ENCODE measurements at regions not wholly inside any gene's neighbourhood (a gene's known extent, or its start where the extent isn't known, plus 50 kb on each side); places are given as distances from the start of the nearest gene placed in this dataset.

- DNase-seq (peak in 1 of 2 donors; percentile 22), ATAC-seq (peak; percentile 87 to 90)
- H3K4me3 ChIP-seq: no peak overlapping the region
- H3K4me1 ChIP-seq: no peaks in the 10 kb centered on the region
- intact Hi-C loops (cut with DNase I; ENCODE audit: low total_unique reads): loop anchor here (1.0 to 10.0 kb wide), 3 partner anchors 257 to 957 kb away; partner anchors contain the start of gene RFESD
- no peaks in the 10 kb centered on the region for H3K9me3 ChIP-seq
- TF ChIP-seq POLR2A (IDR thresholded peaks at IDR 0.05): no peak
- TF ChIP-seq, protein P1, sequence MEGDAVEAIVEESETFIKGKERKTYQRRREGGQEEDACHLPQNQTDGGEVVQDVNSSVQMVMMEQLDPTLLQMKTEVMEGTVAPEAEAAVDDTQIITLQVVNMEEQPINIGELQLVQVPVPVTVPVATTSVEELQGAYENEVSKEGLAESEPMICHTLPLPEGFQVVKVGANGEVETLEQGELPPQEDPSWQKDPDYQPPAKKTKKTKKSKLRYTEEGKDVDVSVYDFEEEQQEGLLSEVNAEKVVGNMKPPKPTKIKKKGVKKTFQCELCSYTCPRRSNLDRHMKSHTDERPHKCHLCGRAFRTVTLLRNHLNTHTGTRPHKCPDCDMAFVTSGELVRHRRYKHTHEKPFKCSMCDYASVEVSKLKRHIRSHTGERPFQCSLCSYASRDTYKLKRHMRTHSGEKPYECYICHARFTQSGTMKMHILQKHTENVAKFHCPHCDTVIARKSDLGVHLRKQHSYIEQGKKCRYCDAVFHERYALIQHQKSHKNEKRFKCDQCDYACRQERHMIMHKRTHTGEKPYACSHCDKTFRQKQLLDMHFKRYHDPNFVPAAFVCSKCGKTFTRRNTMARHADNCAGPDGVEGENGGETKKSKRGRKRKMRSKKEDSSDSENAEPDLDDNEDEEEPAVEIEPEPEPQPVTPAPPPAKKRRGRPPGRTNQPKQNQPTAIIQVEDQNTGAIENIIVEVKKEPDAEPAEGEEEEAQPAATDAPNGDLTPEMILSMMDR (IDR thresholded peaks at IDR 0.05 in 4 of 5, conservative IDR thresholded peaks at IDR 0.05 in 1 of 5): peak; percentile 63 to 86 (median 75)
- H3K27ac ChIP-seq: no peak overlapping the region
- no peaks in the 10 kb centered on the region for H3K36me3 ChIP-seq
- in situ Hi-C loops (cut with MboI; ENCODE audit: low sequenced_read_pairs in 4 of 4): loop anchor here (5.0 to 25.0 kb wide), 5 partner anchors 254 to 739 kb away; partner anchors contain the start of gene ELL2 (in 1 of the 4)
- no peaks in the 10 kb centered on the region for H3K27me3 ChIP-seq
These were observed 60.4 kb upstream of the CAST start for GRCh38 chr5:96601715-96602244.

GRCh38 chr5:96602776-96603175, 59.4 kb upstream of the CAST start:
- Histone ChIP-seq H3K9me3 (no peaks in the 10 kb centered on the region), H3K36me3 (no peaks in the 10 kb centered on the region), H3K4me1 (no peaks in the 10 kb centered on the region), H3K4me3 (no peak overlapping the region), H3K27me3 (no peaks in the 10 kb centered on the region), H3K27ac (no peak overlapping the region)
- in situ Hi-C loops (cut with MboI; ENCODE audit: low sequenced_read_pairs in 4 of 4) (loop anchor here (5.0 to 25.0 kb wide), 5 partner anchors 255 to 740 kb away; partner anchors contain the start of gene ELL2 (in 1 of the 4)), intact Hi-C loops (cut with DNase I; ENCODE audit: low total_unique reads) (loop anchor here (10.0 kb wide), 1 partner anchor 958 kb away; the partner anchor contains the start of gene RFESD)
- DNase-seq (no peak), ATAC-seq (no peak)
- no peak for TF ChIP-seq POLR2A (IDR thresholded peaks at IDR 0.05)
- TF ChIP-seq, protein P1 (IDR thresholded peaks at IDR 0.05 in 4 of 5, conservative IDR thresholded peaks at IDR 0.05 in 1 of 5): no peak

- TF ChIP-seq POLR2A (IDR thresholded peaks at IDR 0.05): no peak
- TF ChIP-seq, protein P1 (IDR thresholded peaks at IDR 0.05 in 4 of 5, conservative IDR thresholded peaks at IDR 0.05 in 1 of 5): no peak
- no peak for DNase-seq
- H3K27me3 ChIP-seq: no peaks in the 10 kb centered on the region
- no peaks in the 10 kb centered on the region for H3K4me1 ChIP-seq
- intact Hi-C loops (cut with DNase I; ENCODE audit: low total_unique reads): loop anchor here (10.0 kb wide), 1 partner anchor 960 kb away; the partner anchor contains the start of gene RFESD
- in situ Hi-C loops (cut with MboI; ENCODE audit: low sequenced_read_pairs in 4 of 4): loop anchor here (10.0 to 25.0 kb wide), 4 partner anchors 557 to 743 kb away; partner anchors contain the start of gene ELL2 (in 1 of the 4)
- H3K36me3 ChIP-seq: no peaks in the 10 kb centered on the region
- H3K9me3 ChIP-seq: no peaks in the 10 kb centered on the region
- H3K27ac ChIP-seq: no peak overlapping the region
- H3K4me3 ChIP-seq: no peak overlapping the region
- no peak for ATAC-seq
These were observed 56.9 kb upstream of the CAST start for GRCh38 chr5:96605144-96605837.

DNA sequence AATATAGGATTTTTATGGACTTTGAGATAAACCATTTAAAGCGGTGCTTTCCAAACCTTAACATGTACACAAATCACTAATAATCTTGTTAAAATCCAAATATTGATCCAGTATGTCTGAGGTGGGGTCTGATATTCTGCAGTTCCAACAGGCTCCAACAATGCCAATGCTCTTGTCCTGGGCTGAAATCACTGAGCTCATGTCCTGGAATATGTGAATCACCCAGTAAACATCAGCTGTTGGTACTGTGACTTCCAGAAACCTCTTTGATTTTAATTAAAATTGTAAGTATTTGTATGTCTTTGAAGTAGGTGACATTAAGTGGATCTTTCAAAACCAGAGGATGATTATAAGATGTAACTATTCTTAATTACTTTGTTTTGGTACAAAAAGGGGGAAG, 52.8 kb upstream of the CAST start:
- Histone ChIP-seq H3K27me3 (no peaks in the 10 kb centered on the region), H3K4me1 (peaks cover 2 to 8% of the 10 kb centered on the region in 2 donors), H3K4me3 (no peak overlapping the region), H3K27ac (no peak overlapping the region), H3K36me3 (no peaks in the 10 kb centered on the region), H3K9me3 (no peaks in the 10 kb centered on the region)
- intact Hi-C loops (cut with DNase I; ENCODE audit: low total_unique reads) (loop anchor here (10.0 kb wide), 1 partner anchor 965 kb away; the partner anchor contains the start of gene RFESD), in situ Hi-C loops (cut with MboI; ENCODE audit: low sequenced_read_pairs in 4 of 4) (loop anchor here (10.0 to 25.0 kb wide), 4 partner anchors 553 to 747 kb away; partner anchors contain the start of gene ELL2 (in 1 of the 4))
- no peak for TF ChIP-seq POLR2A (IDR thresholded peaks at IDR 0.05)
- TF ChIP-seq, protein P1 (IDR thresholded peaks at IDR 0.05 in 4 of 5, conservative IDR thresholded peaks at IDR 0.05 in 1 of 5): no peak
- DNase-seq: no peak
- no peak for ATAC-seq

Data from gastrocnemius medialis (tissue), 4 donors.